CD14-positive monocyte (primary cell): ENCODE measurements at regions not wholly inside any gene's neighbourhood (a gene's known extent, or its start where the extent isn't known, plus 50 kb on each side); places are given as distances from the start of the nearest gene placed in this dataset.

Source experiments
- DNase-seq, 3 donors: peaks; one replicate each; pipeline ENCODE4 v3.0.0-alpha.2; 2011 to 2022
- H2AFZ ChIP-seq: 2 replicates; pipeline ENCODE4 v1.6.0; 2012; ENCODE audit warnings: mild to moderate bottlenecking, low read depth, low read length, inconsistent platforms; ENCODE audit not compliant: insufficient read depth, poor library complexity, severe bottlenecking
- H3K27ac ChIP-seq, 2 donors: 1 replicate in 1 of 2; 2 replicates in 1 of 2; pipeline ENCODE4 v1.5.1; 2012 to 2013; ENCODE audit warnings: low read length in 2 of 2, control low read depth in 1 of 2, inconsistent platforms in 1 of 2, low read depth in 1 of 2, mild to moderate bottlenecking in 1 of 2
- H3K27me3 ChIP-seq, 2 donors: one replicate each; pipeline versions ENCODE4 v1.6.0 to v1.6.1; 2011 to 2013; ENCODE audit warnings: low read length in 2 of 2; ENCODE audit not compliant: control insufficient read depth in 2 of 2, insufficient read depth in 2 of 2
- H3K36me3 ChIP-seq, 2 donors: replicated peaks in 1 of 2; 1 replicate in 1 of 2; 2 replicates in 1 of 2; pipeline versions ENCODE4 v1.5.1 to v1.6.1; 2012 to 2013; ENCODE audit warnings: low read length in 2 of 2, control low read depth in 1 of 2, inconsistent platforms in 1 of 2, mild to moderate bottlenecking in 1 of 2; ENCODE audit not compliant: insufficient read depth in 2 of 2, control insufficient read depth in 1 of 2
- H3K4me1 ChIP-seq, 2 donors: 1 replicate in 1 of 2; 2 replicates in 1 of 2; pipeline versions ENCODE4 v1.5.1 to v1.6.1; 2012 to 2013; ENCODE audit warnings: low read length in 2 of 2, control low read depth in 1 of 2, inconsistent platforms in 1 of 2, mild to moderate bottlenecking in 1 of 2, moderate library complexity in 1 of 2; ENCODE audit not compliant: insufficient read depth in 2 of 2, control insufficient read depth in 1 of 2
- H3K4me2 ChIP-seq: replicated peaks from 2 replicates; pipeline ENCODE3; 2012; ENCODE audit warnings: low read length, moderate library complexity, mild to moderate bottlenecking; ENCODE audit not compliant: poor library complexity, severe bottlenecking; ENCODE audit errors: extremely low read depth
- H3K4me3 ChIP-seq, 3 experiments: fragments of 200-600 bp in 1 of 3; sonication (generic) in 1 of 3; replicated peaks in 1 of 3; 1 replicate in 2 of 3; 2 replicates in 1 of 3; pipeline ENCODE4 v1.5.1; 2011 to 2013; ENCODE audit warnings: low read length in 3 of 3, mild to moderate bottlenecking in 3 of 3, control low read depth in 2 of 3, low read depth in 2 of 3, inconsistent platforms in 1 of 3, moderate library complexity in 1 of 3
- H3K79me2 ChIP-seq: 2 replicates; pipeline ENCODE4 v1.6.0; 2012; ENCODE audit warnings: mild to moderate bottlenecking, control low read depth, inconsistent platforms, low read length, moderate library complexity; ENCODE audit not compliant: insufficient read depth
- H3K9ac ChIP-seq: 2 replicates; pipeline ENCODE4 v1.6.0; 2017; ENCODE audit warnings: low read length, mild to moderate bottlenecking; ENCODE audit not compliant: insufficient read depth, poor library complexity, severe bottlenecking
- H3K9me3 ChIP-seq, 2 donors: replicated peaks in 1 of 2; 1 replicate in 1 of 2; 2 replicates in 1 of 2; pipeline versions ENCODE4 v1.5.1 to v1.6.1; 2012 to 2013; ENCODE audit warnings: low read length in 2 of 2, control low read depth in 1 of 2; ENCODE audit not compliant: control insufficient read depth in 1 of 2, insufficient read depth in 1 of 2
- H4K20me1 ChIP-seq: 2 replicates; pipeline ENCODE4 v1.6.0; 2012; ENCODE audit warnings: mild to moderate bottlenecking, low read length, control low read depth, moderate library complexity; ENCODE audit not compliant: insufficient read depth
- H3K27ac Mint-ChIP-seq, 7 donors: one replicate each; pipeline ENCODE4 v1.8.0; 2020; ENCODE audit warnings: mild to moderate bottlenecking in 7 of 7, mixed read lengths in 7 of 7, moderate library complexity in 6 of 7, inconsistent platforms in 2 of 7
- H3K27me3 Mint-ChIP-seq, 3 donors: one replicate each; pipeline ENCODE4 v1.8.0; 2021 to 2022; ENCODE audit warnings: low read depth in 3 of 3, mild to moderate bottlenecking in 3 of 3, mixed read lengths in 3 of 3, moderate library complexity in 3 of 3, inconsistent platforms in 1 of 3
- H3K36me3 Mint-ChIP-seq, 2 donors: one replicate each; pipeline ENCODE4 v1.8.0; 2020; ENCODE audit warnings: mixed read lengths in 2 of 2, inconsistent platforms in 1 of 2, mild to moderate bottlenecking in 1 of 2
- H3K4me1 Mint-ChIP-seq: one replicate; pipeline ENCODE4 v1.8.0; 2020; ENCODE audit warnings: mild to moderate bottlenecking, mixed read lengths
- H3K4me3 Mint-ChIP-seq, 2 donors: one replicate each; pipeline ENCODE4 v1.8.0; 2020; ENCODE audit warnings: mild to moderate bottlenecking in 2 of 2, mixed read lengths in 2 of 2, moderate library complexity in 1 of 2
- H3K9me3 Mint-ChIP-seq, 7 donors: one replicate each; pipeline ENCODE4 v1.8.0; 2020 to 2022; ENCODE audit warnings: mixed read lengths in 7 of 7, mild to moderate bottlenecking in 6 of 7, moderate library complexity in 6 of 7, inconsistent platforms in 2 of 7
- CTCF ChIP-seq: fragments of 200-600 bp; IDR thresholded peaks from one replicate; pipeline ENCODE4 v1.8.0; 2022; ENCODE audit warnings: antibody characterized with exemption, mild to moderate bottlenecking
- WGBS: methylation state at CpG from one replicate; pipeline ENCODE4 v1.1.5; 2013; ENCODE audit warnings: missing lambda C conversion rate; ENCODE audit not compliant: insufficient coverage; 5-methylcytosine and 5-hydroxymethylcytosine counted together
- intact Hi-C, 2 donors: fragments of 100-400 bp; cut with micrococcal nuclease; formaldehyde crosslinking; loops; one replicate each; pipeline versions ENCODE4 v1.15.0 to v1.15.1; 2023

GRCh38 chr6:44679438-44680201, 292.1 kb downstream of the CDC5L start:
- H3K27ac ChIP-seq = no peak overlapping the region
- H3K36me3 ChIP-seq = no peaks in the 10 kb centered on the region
- 100% methylated on average over 1 of the region's 6 CpGs for WGBS
- H2AFZ ChIP-seq = no peak overlapping the region
- H3K27me3 Mint-ChIP-seq = peaks cover 0 to 11% (median 11%) of the 10 kb centered on the region in 3 donors
- intact Hi-C loops = no loop called here
- no peaks in the 10 kb centered on the region for H3K36me3 Mint-ChIP-seq
- no peak overlapping the region for H3K4me3 Mint-ChIP-seq
- no peak overlapping the region for H3K4me3 ChIP-seq
- no peaks in the 10 kb centered on the region for H3K79me2 ChIP-seq
- H3K27me3 ChIP-seq = no peaks in the 10 kb centered on the region
- peaks cover 0 to 3% (median 0%) of the 10 kb centered on the region in 7 donors for H3K9me3 Mint-ChIP-seq
- no peak for TF ChIP-seq CTCF
- DNase-seq = no peak
- H3K4me1 Mint-ChIP-seq = no peaks in the 10 kb centered on the region
- no peak overlapping the region for H3K27ac Mint-ChIP-seq
- no peaks in the 10 kb centered on the region for H4K20me1 ChIP-seq
- no peak overlapping the region for H3K9ac ChIP-seq
- no peaks in the 10 kb centered on the region for H3K9me3 ChIP-seq
- H3K4me2 ChIP-seq = no peak overlapping the region
- H3K4me1 ChIP-seq = no peaks in the 10 kb centered on the region

- intact Hi-C loops = no loop called here
- H3K36me3 Mint-ChIP-seq = no peaks in the 10 kb centered on the region
- no peaks in the 10 kb centered on the region for H4K20me1 ChIP-seq
Observed at GRCh38 chr6:44680202-44680720, 292.8 kb downstream of the CDC5L start.

More at GRCh38 chr6:44680202-44680720, 292.8 kb downstream of the CDC5L start:
- no peaks in the 10 kb centered on the region for H3K4me1 ChIP-seq
- DNase-seq = no peak
- peaks cover 0 to 9% (median 8%) of the 10 kb centered on the region in 3 donors for H3K27me3 Mint-ChIP-seq
- no peaks in the 10 kb centered on the region for H3K4me1 Mint-ChIP-seq
- no peaks in the 10 kb centered on the region for H3K27me3 ChIP-seq
- H2AFZ ChIP-seq = no peak overlapping the region
- H3K27ac Mint-ChIP-seq = no peak overlapping the region
- no peak overlapping the region for H3K4me3 Mint-ChIP-seq
- TF ChIP-seq CTCF = no peak
- H3K9me3 Mint-ChIP-seq = peaks cover 0 to 4% (median 0%) of the 10 kb centered on the region in 7 donors
- no peak overlapping the region for H3K27ac ChIP-seq
- 93% methylated on average over 4 of the region's 4 CpGs for WGBS
- H3K4me3 ChIP-seq = no peak overlapping the region
- H3K79me2 ChIP-seq = no peaks in the 10 kb centered on the region
- H3K36me3 ChIP-seq = no peaks in the 10 kb centered on the region
- H3K9ac ChIP-seq = no peak overlapping the region
- H3K4me2 ChIP-seq = no peak overlapping the region
- H3K9me3 ChIP-seq = no peaks in the 10 kb centered on the region
